ENCODE measurements at regions not wholly inside any gene's neighbourhood (a gene's known extent, or its start where the extent isn't known, plus 50 kb on each side); places are given as distances from the start of the nearest gene placed in this dataset.
"Not testable (repeated sequence)": the region's sequence is repeated elsewhere in the genome, so short reads cannot be mapped to it uniquely, and the experiment has no call there.

- DNase-seq (ENCODE audit: low read depth, low spot score), result no peak
Observed at GRCh38 chr9:76964612-76965011, 54.8 kb upstream of the FOXB2 start.

GRCh38 chr9:76962732-76963131 is 56.7 kb upstream of the FOXB2 start:
- DNase-seq (ENCODE audit: low read depth, low spot score), result peak; percentile 5

GRCh38 chr9:76957258-76957657 is 51.3 kb upstream of the PRUNE2 start:
- no peak for DNase-seq (ENCODE audit: low read depth, low spot score)

- DNase-seq (ENCODE audit: low read depth, low spot score), result not testable (repeated sequence)
Observed at GRCh38 chr9:76956371-76956770, 50.5 kb upstream of the PRUNE2 start.
